ENCODE measurements at regions not wholly inside any gene's neighbourhood (a gene's known extent, or its start where the extent isn't known, plus 50 kb on each side); places are given as distances from the start of the nearest gene placed in this dataset.
A peak's percentile ranks its signal among the peaks of the same experiment; 100 is the strongest.
"Not testable (repeated sequence)": the region's sequence is repeated elsewhere in the genome, so short reads cannot be mapped to it uniquely, and the experiment has no call there.

DNA sequence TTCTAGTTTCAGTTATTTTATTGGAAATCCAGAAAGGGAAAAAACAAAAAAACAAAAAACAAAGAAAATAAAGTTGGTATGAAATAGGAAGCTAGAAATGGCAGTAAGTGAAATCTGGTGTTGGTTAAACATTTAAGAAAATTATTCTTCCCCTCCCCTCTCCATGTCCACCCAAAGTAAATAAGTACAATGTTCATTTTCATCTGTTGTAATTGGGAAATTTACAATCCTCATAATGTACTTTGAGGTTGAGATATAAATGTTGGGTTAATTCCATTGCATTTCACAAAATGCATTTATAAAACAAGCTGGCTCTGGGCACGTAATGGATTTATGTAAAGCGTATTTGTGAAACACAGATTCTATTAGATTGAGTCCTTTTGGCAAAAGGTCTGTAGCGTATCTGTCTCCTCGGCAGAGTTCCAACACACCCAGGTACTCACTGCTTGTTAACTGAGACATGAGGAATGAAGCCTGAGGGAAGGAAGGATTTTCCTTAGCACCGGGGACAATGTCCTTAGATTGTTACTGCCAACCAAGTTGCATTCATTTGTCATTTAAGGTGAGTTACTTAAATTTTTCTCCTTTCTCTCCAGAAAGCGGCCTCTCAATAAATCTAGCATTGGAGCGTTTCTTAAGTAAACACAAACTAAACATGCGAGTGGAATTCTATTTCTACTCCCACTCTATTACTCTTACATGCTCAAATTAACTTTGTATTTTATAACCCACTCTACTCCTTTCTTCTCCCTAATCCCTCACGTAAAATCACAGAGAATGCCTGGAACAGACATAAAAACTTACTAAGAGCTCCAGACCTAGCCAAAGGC is 912.3 kb upstream of the WWC1 start:
- DNase-seq: no peak

DNA sequence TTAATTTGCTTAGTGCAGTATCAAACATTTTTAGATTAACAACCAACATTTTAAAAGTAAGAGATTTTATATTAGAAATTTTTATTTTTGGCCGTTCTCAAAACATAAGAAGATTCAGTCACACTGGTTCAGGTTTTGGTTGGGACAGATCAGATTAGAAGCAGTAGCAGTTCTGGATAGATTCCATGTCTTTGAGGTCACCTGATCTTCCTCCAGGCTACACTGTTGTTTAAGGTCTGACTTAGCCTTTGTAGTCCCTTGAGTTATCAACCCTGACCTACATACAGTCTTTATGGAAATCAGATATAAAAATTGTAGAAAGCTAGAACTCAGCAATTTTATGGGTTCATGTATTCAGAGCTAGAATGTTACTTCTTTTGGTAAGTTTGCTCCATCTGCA is 910.0 kb upstream of the WWC1 start:
- no peak for DNase-seq

DNA sequence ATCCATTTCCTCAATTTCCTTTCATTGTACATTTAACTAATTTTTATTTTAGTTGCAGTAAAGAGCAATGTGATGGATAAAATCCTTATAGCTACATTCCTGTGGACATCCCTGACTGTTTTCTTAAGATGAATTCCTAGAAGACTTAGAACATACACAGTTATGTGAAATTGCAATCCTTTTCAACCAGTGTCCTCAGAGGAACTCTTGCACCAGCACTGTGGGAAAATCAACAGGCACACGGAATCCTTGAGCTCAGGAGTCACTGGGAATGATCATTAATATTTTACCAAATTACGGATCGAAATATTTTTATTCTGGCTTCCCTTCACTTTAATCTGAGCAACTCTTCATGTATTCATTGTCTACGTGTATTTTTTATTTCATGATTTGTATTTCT is 901.9 kb upstream of the WWC1 start:
- no peak for DNase-seq

DNA sequence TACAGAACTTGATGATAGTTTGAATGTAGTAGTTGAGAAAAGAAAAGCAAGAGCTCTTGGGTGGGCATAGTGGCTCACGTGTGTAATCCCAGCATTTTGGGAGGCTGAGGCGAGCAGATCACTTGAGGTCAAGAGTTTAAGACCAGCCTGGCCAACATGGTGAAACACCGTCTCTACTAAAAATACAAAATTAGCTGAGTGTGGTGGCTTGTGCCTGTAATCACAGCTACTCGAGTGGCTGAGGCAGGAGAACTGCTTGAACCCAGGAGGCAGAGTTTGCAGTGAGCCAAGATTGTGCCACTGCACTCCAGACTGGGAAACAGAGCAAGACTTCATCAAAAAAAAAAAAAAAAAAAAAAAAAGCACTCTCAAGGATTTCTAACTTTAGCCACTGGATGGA is 900.2 kb upstream of the WWC1 start:
- not testable (repeated sequence) for DNase-seq

DNA sequence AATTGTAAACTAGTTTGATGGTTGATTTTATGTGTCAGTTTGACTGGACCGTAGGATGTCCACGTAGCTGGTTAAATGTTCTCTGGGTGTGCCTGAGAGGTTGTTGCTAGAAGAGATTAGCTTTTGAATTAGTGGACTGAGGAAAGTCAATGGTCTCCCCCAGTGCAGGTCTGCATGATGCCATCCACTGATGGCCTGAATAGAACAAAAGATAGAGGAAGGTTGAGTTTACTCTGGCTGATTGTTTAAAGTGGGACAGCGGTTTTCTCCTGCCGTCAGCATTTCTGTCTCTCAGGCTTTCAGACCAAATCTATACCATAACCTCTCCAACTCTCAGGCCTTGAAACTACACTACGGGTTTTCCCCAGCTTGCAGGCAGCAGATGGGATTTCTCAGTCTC is 899.2 kb upstream of the WWC1 start:
- DNase-seq: no peak

DNA sequence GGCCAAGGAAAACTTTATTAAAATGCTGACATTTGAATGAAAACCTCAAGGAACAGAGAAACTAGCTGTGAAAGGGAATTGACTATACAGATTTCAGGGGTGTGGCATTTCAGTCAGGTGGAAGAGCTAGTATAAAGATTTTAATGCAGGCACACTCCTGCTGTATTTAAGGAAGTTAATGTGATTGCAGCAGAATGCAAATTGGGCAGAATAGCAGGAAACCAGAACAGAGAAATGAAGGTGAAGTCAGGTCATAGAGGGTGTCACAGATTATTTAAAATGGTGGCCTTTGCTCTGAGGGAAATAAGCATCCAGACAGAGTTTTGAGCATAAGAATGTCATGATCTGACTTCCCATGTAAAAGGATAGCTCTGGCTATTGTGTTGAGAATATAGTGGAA is 898.1 kb upstream of the WWC1 start:
- DNase-seq: no peak

DNA sequence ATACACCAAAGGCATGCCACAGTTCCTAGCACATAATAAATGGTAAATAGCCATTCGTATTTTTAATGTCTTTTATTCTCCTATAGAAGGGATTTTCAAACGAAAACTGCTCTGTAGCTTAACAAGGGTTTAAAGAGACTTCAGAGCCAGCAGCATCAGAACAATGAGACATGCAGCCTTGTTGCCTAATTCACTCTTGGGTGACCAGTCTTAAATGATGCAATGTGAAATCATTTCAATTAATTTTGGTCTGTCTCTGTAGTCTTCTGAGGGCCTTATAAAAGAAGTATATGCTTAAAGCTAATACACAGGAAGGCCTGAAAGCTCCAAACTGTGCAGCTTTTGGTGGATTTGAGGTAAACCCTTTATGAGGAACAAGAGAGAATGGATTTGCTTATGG is 888.8 kb upstream of the WWC1 start:
- no peak for DNase-seq

DNA sequence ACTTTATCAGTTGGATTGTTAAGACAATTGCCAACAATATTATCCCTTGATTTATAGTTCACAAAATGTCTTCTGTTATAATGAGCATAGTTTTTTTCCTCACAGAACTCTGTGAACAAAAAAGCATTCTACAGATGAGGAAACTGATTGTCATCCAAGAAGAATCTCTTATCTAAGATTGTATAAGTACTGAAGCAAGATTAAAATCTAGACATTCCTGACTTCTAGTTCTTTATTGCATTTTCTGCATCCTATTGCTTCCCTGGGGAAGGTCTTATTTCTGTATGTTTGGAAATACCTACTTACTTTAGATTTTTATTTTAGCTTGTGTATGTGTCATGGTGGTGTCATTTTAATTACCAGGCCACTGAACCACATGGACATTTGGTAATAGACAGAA is 884.9 kb upstream of the WWC1 start:
- no peak for DNase-seq

DNA sequence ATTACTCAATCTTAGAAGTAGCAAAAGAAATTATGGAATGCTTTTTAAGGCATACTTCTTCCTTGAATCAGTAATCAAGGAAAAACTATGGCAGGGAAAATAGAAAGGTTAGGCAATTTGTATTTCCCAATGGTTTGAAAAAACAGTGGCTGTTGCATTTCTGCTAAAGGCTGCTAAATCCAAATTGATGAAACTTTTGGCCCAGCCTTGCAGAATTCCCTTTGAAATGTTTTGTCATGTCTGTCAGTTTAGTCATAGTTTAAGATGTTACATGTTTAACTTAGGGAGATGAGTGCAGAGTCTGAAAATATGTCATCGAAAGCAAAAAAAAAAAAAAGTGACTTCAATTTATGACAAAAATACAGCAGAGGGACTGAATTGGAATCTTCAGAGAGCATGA is 878.9 kb upstream of the WWC1 start:
- DNase-seq: no peak

DNA sequence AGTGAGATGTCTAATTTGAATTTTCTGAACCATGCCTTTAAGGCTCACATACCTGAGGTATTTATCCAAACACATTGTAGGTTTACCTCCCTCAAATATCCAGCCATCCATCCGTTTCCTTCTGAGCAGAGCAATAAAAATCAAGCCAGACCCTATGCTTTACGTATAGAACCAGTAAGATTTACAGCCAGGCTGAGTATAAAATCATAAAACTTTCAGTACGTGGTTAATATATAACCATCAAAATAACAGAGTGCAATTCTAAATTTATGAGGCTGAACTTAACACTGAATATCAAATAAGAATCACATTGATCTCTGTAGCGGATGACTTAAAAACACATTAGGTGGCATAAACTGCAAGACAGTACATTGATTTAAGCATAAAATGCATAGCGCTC is 877.9 kb upstream of the WWC1 start:
- DNase-seq: no peak

DNA sequence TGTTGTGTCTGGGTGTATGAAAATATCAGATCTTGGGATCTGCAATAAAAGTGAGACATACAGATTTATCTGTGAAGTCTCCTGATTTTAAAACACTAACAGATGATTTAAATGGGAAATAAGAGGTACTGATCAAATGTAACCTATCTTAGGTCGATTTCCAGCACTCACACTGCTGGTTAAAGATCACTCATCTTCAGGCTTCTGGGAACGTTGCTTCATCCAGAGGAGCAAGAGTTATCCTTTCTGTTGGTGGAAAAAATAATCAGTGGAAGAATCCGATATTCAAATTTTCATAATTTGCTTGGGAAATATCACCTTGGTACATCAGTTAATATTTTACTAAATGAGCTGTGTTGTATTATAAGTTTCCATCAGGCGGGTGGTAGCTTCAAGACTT is 876.8 kb upstream of the WWC1 start:
- DNase-seq: no peak

DNA sequence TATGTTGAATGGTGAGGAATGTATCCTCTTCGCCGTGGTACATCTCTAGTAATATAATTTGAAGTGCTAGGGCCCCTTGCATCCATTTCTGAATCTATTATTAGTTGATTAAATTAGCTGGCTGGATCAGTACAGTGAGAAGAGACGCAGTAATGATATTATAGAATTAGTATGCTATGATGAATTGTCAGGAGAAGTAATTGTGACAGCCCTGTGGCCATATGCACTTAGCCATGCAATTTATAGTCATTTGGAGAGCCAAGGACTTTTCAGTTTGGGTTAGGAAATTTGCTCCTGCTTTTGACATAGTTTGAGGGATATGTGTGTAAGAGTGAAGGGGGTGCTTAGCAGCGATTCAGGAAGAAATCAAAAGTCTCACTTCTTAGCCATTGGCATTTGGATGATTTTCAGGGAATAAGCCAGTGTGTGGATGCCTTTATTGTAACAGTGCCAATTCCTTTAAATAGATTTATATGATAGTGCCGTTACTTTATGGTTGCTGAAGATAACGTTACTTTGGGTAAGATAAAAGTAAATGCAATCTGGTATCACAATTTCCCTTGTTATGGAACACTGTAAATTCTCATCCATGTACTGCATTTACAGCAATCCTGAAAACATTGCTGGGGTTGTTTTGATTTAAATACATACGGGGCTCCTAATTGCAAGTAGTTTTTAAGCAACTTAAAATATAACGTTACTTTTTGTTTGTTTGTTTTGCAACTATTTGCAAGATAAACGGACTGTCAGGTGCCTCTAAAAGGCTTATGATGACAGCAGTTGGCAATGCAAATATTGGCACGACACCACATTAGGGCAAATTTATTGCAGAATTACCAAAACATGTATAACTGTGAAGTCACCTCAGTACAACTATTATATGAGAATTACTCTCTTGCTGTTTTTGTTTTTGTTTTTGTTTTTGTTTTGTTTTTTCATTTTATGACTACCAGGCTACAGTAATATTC is 875.4 kb upstream of the WWC1 start:
- no peak for DNase-seq

DNA sequence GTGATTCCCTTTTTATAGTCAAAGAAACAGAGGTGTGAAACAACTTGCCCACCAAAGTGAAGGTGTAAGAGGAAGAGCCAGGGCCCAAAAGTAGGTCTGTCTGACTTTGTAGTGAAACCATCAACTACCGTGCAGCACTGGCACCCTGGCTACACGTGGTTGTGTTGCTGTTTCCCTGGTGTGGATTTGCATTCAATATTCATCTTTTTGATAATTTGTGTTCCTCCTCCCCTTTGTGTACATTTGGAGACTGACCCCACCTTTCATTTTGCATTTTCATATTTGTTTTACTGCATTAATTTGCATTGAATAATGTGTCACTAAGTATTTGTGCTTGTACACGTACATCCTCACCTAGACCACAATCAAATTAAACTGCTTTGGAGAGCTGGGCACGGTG is 873.8 kb upstream of the WWC1 start:
- DNase-seq: no peak

DNA sequence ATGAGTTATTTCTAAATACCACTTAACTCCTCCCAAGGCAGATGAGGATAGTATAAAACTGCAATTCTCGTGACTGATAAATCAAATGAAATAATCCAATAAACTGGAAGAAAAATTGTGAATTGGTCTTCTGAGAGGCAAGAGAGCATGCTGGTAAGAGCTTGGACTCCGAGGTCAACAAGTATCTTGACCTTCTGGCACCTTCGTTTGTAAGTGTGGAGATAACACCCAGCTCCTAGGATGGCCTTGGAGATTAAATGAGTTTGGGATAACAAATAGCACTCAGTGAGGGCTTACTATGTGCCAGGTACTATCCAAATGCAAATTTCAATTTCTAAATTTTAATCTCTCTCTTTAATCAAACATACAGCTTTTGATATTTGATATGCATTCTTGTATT is 866.3 kb upstream of the WWC1 start:
- DNase-seq: no peak

DNA sequence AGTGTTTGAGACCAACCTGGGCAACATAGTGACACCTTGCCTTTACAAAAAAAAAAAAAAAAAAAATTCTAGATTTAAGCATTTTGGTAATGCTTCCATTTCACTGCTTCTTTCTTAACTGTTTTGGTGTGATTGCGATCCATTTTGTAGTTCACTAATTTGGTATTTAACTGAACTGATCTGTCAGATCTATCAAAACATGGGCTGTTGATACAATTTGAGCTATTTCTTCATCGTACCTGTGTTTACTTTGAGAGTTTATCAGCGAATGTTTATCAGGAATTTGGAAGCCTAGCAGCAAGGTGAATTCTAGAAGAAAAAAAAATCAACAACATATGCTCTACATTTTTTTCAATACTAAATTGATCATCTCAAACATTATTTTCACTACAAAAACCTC is 864.9 kb upstream of the WWC1 start:
- no peak for DNase-seq

DNA sequence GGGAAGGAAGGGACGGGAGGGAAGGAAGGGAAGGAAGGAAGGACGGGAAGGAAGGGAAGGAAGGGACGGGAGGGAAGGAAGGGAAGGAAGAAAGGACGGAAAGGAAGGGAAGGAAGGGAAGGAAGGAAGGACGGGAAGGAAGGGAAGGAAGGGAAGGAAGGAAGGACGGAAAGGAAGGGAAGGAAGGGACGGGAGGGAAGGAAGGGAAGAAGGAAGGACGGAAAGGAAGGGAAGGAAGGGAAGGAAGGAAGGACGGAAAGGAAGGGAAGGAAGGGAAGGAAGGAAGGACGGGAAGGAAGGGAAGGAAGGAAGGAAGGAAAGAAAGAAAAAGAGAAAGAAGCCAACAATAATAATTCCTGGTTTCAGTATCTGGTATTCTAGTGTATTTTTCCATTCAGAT is 863.8 kb upstream of the WWC1 start:
- not testable (repeated sequence) for DNase-seq

DNA sequence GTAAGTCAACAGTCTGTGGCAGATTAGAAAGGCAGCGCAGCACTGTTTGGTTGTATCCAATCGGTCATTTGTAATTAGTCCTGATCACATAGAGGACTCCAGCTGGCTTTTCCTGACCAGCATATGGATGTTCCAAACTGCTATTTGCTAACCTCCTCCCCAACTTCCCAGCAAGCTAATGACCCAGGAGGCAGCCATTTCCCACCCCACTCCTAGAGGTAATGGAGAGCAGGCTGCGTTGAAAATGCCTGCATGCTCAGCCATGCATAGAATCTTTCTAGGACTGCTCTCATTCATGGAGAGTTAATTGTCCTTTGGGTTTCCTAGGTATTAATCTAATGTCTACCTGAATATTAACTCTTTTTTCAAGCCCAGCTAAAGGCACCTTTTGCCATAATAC is 850.6 kb upstream of the WWC1 start:
- no peak for DNase-seq

DNA sequence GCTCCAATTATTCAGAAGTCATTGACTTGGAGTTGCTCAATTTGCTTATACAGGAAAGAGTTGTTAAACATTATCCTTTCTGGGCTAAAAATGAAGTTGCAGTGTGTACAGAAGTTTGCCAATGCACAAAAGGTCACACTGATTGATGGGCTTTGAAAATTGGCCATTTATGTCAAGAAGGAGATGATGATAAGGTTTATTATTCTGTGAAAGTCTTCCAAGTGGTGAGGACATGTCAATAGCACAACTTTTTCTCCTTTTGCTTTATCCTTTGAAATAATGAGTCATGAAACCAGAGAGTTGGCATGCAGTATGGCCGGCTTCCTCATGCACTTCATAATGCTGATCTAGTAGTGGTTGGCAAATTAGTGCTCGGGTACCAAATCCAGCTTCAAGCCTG is 848.5 kb upstream of the WWC1 start:
- no peak for DNase-seq

DNA sequence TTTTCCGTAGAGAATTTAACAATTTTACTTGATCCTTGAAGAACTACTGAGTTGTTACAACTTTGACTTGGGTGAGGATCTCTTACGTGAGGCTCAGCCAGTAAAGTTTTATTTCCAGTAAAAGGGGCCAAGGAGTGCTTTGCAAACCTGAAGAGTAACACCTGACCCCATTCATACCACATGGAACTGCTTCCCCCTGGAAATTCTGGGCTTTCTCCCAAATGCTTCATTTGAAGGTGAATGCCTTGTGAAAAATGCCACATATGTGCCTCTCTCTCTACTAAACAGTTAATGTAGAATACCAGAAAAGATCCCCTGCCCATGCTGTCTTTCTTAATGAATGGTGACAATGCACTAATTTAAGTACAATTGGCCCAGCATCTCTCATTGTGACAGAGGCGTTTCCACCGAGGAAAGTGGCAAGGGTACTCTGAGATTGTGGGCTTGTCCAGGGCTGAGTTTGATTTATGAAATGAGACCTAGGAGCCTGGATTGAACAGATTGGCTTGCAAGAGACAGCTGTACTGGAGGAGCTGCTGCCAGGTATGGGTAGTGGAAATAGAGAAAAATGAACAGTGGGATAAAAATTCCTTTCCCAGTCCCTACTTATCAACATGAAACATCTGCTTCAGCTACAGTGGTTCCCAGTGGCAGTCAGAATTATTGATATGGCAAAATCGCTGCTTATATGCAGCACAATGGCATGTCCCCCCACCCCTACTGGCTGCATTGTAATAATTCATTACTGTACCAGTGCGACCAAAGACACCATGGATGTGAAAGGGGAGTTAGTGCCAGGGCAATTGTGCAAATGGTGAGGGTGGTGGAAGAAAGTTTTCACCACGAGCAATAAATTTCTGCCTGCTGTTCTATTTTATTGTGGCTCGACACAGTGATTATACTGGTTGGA is 843.7 kb upstream of the WWC1 start:
- DNase-seq: no peak

DNA sequence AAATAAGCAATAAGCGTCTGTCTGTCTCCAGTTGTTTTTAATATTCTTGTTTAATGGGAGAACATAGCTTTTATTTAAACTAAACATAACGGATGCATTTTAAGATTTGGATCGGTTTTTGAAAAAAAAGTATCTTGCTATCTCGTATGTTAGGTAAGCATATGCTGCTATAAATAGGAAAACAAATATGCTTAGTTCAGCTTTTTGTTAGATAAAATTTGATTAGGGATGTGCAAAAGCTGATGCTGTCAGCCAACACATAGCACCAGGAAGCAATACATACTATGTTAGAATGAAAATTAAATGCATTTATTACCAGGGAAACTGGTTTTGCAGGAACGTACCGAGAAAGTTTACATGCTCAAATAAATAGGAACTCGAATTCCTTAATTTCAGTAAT is 843.1 kb upstream of the WWC1 start:
- no peak for DNase-seq

DNA sequence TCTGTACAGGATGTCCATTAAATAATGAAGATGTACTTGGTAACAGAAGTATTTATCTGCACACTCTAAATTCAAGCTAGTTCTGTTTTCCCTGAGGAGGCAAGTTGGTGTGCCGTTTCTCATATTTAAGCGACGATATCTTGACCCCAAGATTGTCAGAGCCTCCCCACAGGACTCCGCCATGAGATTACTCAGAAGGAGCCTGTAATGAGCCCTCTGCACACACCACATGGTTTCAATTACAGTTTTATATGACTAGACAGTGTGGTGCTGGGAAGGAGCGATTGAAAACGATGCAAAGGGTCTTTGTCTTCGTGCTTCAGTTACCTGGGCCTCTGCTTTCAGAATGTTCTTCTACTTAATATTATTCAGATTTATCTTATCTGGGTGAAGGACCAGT is 840.4 kb upstream of the WWC1 start:
- DNase-seq: peak; percentile 3

DNA sequence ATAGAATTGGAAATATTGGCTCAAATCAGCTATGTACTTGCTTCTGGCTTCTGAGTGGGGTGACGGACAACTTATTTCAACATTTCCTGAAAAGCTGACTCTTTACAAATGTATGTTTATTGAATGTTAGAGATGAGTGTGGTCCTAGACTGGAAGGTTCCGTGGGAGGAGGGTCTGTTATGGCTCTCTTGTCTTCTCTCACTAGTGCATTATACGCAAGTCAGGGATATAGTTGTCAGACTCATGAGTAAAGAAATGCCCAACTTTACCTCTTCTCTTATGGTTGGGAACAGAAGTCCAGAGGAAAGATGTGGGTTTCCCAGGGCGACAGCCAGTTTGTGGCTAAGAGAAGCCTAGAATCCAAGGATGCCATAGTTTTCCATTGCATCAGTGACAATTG is 839.3 kb upstream of the WWC1 start:
- DNase-seq: no peak
